ENCODE measurements at regions not wholly inside any gene's neighbourhood (a gene's known extent, or its start where the extent isn't known, plus 50 kb on each side); places are given as distances from the start of the nearest gene placed in this dataset.

- no peak for TF ChIP-seq CTCF (IDR thresholded peaks at IDR 0.05 in 8 of 11, conservative IDR thresholded peaks at IDR 0.05 in 3 of 11)
- no peak for TF ChIP-seq POLR2A (IDR thresholded peaks at IDR 0.05)
Observed at GRCh38 chr1:184164536-184164935, 113.0 kb downstream of the TSEN15 start.

Measured in spleen (tissue), 7 donors.